Hepatocyte (in vitro differentiated cells): ENCODE measurements at regions not wholly inside any gene's neighbourhood (a gene's known extent, or its start where the extent isn't known, plus 50 kb on each side); places are given as distances from the start of the nearest gene placed in this dataset.

Experiments used
- CTCF ChIP-seq: fragments of 200-600 bp; sonication (generic); IDR thresholded peaks from 2 replicates; pipeline ENCODE4 v1.5.1; 2016; ENCODE audit warnings: antibody characterized with exemption, mild to moderate bottlenecking; ENCODE audit not compliant: poor library complexity
- EZH2phosphoT487 ChIP-seq: fragments of 200-600 bp; sonication (generic); IDR thresholded peaks from one replicate; pipeline ENCODE4 v1.6.1; 2018; ENCODE audit warnings: antibody characterized with exemption, mild to moderate bottlenecking, low read depth, moderate library complexity; ENCODE audit not compliant: unreplicated experiment, severe bottlenecking

GRCh38 chr6:74311431-74311830 lies 615.4 kb downstream of the CD109 start:
- TF ChIP-seq EZH2phosphoT487 (no peak), CTCF (no peak)
